GM10266 (cell line): ENCODE measurements at regions not wholly inside any gene's neighbourhood (a gene's known extent, or its start where the extent isn't known, plus 50 kb on each side); places are given as distances from the start of the nearest gene placed in this dataset.

Source experiments
- DNase-seq: peaks from one replicate; pipeline ENCODE4 v3.0.0; 2012; ENCODE audit errors: extremely low spot score
- TF ChIP-seq, protein P1 (sequence below): IDR thresholded peaks from 2 replicates; pipeline ENCODE4 v1.5.1; 2012; ENCODE audit warnings: mild to moderate bottlenecking, low read depth; ENCODE audit not compliant: control insufficient read depth, insufficient read depth; ENCODE audit errors: missing control alignments

DNA sequence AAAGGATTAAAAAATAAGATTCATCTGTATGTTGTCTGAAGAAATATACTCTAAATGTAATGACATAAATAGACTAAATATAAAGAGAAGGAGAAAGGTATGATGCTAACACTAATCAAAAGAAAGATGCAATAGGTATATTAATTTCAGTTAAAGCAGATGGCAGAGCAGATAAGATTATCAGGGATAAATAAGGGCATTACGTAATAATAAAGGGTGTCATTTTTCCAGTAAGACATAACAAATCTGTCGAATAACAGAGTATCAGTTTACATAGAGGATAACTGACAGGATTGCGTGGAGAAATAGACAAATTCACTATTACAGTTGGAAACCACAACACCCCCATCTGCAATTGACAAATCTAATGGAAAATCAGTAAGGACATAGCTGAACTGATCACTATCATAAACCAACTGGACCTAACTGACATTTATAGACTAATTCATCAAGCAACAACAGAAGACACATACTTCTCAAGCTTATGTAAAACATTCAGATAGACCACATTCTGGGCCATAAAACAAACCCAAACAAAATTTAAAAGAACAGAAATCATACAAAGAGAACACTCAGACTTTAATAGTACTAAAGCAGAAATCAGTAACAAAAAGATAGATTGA lies 384.1 kb upstream of the COBL start:
- TF ChIP-seq, protein P1, sequence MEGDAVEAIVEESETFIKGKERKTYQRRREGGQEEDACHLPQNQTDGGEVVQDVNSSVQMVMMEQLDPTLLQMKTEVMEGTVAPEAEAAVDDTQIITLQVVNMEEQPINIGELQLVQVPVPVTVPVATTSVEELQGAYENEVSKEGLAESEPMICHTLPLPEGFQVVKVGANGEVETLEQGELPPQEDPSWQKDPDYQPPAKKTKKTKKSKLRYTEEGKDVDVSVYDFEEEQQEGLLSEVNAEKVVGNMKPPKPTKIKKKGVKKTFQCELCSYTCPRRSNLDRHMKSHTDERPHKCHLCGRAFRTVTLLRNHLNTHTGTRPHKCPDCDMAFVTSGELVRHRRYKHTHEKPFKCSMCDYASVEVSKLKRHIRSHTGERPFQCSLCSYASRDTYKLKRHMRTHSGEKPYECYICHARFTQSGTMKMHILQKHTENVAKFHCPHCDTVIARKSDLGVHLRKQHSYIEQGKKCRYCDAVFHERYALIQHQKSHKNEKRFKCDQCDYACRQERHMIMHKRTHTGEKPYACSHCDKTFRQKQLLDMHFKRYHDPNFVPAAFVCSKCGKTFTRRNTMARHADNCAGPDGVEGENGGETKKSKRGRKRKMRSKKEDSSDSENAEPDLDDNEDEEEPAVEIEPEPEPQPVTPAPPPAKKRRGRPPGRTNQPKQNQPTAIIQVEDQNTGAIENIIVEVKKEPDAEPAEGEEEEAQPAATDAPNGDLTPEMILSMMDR: no peak
- DNase-seq: no peak

DNA sequence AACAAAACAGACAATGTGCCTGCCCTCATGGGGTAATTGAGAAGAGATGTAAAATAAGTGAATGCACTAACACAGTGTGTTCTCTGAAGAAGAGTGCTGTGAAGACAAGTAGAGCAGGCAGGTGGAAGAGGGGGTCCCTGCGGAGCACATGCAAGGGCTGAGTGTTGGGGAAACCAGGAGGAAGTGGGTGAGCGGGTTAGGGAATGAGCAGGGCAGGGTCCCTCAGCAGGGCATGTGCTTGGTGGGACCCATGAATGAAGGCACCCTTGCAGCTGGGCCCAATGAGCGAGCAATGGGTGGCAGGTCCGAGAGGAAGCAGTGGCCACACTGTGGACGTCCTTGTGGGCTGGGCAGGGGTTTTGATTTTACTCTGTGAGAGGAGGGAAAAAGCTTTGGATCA lies 376.6 kb upstream of the COBL start:
- no peak for DNase-seq
- TF ChIP-seq, protein P1: no peak

DNA sequence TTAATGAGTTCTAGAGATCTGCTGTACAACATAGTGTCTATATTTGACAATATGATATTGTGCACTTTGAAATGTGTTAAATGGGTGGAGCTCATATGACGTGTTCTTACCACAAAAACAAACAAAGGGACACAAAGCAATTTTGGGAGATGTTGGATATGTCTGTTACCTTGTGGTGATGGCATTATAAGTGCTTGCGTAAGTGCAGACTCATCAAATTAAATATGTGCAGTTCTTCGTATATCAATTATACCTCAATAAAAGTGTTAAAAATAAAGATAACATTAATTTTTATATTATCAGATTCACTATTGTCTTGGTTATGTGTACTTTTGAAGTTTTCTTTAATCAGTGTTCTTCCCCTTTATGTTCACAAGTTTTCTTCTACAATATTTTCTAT lies 372.9 kb upstream of the COBL start:
- TF ChIP-seq, protein P1: no peak
- no peak for DNase-seq

DNA sequence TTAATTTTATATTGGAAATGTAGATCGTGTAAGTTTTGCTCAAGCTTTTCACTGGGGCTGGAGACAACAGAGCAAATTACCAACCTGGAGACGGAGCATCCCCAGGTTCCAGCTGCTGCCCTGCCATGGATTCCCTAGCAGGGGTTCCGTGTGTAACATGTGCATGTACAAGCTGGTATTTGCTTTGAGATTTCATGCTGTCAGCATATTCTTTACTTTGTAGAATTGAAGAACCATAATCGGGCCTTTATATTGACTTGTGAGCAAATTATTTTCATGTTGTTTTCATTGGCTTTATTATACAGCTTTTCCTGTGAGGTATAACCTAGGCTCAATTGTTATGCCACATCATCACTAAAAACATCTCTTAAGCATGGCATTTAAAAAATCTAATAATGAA lies 369.2 kb upstream of the COBL start:
- TF ChIP-seq, protein P1: no peak
- no peak for DNase-seq

DNA sequence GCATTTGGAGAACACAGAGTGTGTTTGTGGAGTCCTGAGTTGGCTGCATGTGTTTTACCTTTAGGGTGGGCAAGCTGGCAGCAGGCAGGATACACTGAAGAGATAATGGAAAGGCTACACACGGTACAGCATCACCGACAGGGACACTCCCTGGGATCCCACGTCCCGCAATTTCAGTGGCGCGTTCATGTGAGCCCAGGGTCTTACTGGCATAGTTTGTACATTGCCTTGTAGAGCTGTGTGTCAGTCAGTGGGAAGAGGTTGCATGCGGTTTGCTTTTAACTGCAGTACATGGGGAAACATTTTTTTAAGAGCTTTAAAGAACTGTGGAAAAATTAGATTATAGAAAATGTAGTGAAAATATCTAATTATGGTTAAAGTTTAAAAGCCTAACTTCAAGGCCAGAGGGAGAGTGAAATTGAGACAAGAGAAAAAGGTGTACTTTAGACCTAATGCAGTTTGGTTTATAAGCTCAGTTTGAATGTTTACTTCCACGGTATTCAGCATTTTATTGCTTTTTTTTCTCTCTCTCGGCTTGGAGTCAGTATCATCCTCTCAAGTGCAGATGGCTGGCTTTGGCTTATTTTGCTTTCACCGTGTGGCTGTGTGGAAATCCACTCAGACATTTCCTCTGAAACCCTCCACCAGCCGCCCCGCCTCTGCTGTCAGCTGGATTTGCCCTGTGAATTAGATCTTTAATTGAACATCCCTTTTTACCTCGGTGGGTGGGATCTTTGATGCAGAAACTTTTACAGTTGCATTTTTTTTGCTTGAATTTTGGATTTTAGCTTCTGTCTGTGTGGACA lies 364.2 kb upstream of the COBL start:
- DNase-seq: no peak
- TF ChIP-seq, protein P1: no peak

DNA sequence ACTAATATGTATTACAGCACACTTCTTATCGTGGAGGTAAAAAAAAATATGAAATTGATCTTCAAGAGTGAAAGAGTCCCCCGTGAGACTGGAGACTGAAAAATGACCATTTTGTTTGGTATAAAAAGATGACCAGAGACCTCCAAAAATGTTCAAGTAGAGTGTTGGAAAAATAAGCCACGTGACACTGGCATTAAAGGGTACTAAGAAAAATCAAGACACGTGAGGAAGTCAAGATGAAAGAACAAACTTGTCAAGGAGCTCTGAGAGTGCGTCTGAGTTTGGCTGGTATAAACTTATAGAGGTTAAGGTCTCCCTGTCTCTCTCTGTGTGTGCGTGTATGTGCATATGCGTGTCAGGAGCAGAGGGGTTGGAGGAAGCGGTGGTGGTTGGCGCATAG lies 362.7 kb upstream of the COBL start:
- TF ChIP-seq, protein P1: no peak
- DNase-seq: no peak

DNA sequence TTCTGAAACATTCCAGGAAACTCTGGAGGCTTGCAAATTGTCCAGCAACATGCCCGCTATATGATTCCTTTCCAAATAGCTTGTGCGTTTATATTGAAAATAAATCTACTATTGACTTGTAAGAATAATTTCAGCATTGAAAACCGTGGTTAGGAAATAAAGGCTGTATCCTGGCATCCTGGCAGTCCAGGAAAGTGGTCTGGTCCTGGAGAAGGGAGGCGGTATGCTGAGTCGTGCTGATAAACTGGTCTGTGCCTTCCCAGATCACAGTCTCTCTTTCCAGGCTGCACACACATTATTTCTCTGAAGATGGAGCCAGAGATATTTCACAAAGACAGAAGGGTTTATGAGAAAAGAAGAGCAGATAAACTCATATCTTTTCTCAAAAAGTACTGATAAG lies 350.1 kb upstream of the COBL start:
- TF ChIP-seq, protein P1: no peak
- no peak for DNase-seq
